ENCODE measurements at regions not wholly inside any gene's neighbourhood (a gene's known extent, or its start where the extent isn't known, plus 50 kb on each side); places are given as distances from the start of the nearest gene placed in this dataset.

GRCh38 chr17:63306855-63307254 lies 139.3 kb downstream of the CYB561 start:
- Histone ChIP-seq H3K4me2 (ENCODE audit: low read length) (no peak overlapping the region), H3K27ac (ENCODE audit: low read length) (no peak overlapping the region), H3K9me3 (ENCODE audit: low read length) (peaks cover 4% of the 10 kb centered on the region), H3K9me2 (ENCODE audit: insufficient read depth, low read length) (no peaks in the 10 kb centered on the region), H3K4me3 (ENCODE audit: low read length) (no peak overlapping the region), H3K36me3 (ENCODE audit: insufficient read depth, low read length) (no peaks in the 10 kb centered on the region), H3K27me3 (ENCODE audit: insufficient read depth, low read depth, low read length) (no peaks in the 10 kb centered on the region), H4K20me1 (ENCODE audit: insufficient read depth) (no peaks in the 10 kb centered on the region), H3K9ac (ENCODE audit: low read length) (no peak overlapping the region), H3F3A (ENCODE audit: insufficient read depth, low read length, poor library complexity, severe bottlenecking) (no peaks in the 10 kb centered on the region), H2AFZ (ENCODE audit: low read depth, low read length) (no peak overlapping the region), H3K79me2 (replicated peaks; ENCODE audit: insufficient read depth, low read length) (peaks cover 6% of the 10 kb centered on the region)
- TF ChIP-seq POLR2AphosphoS5 (IDR thresholded peaks at IDR 0.05) (no peak), TAF1 (IDR thresholded peaks at IDR 0.05; ENCODE audit: low read depth) (no peak), MXI1 (conservative IDR thresholded peaks at IDR 0.05; ENCODE audit: poor library complexity, severe bottlenecking) (no peak), EP300 (conservative IDR thresholded peaks at IDR 0.05; ENCODE audit: poor library complexity, severe bottlenecking) (no peak)

GRCh38 chr17:63308272-63308671 lies 137.8 kb downstream of the CYB561 start:
- Histone ChIP-seq H3K27ac (ENCODE audit: low read length) (no peak overlapping the region), H3K9ac (ENCODE audit: low read length) (no peak overlapping the region), H4K20me1 (ENCODE audit: insufficient read depth) (no peaks in the 10 kb centered on the region), H3K4me3 (ENCODE audit: low read length) (no peak overlapping the region), H2AFZ (ENCODE audit: low read depth, low read length) (no peak overlapping the region), H3K9me3 (ENCODE audit: low read length) (peaks cover 4% of the 10 kb centered on the region), H3K79me2 (replicated peaks; ENCODE audit: insufficient read depth, low read length) (peaks cover 6% of the 10 kb centered on the region), H3K4me2 (ENCODE audit: low read length) (no peak overlapping the region), H3K36me3 (ENCODE audit: insufficient read depth, low read length) (peaks cover 5% of the 10 kb centered on the region), H3K27me3 (ENCODE audit: insufficient read depth, low read depth, low read length) (no peaks in the 10 kb centered on the region), H3F3A (ENCODE audit: insufficient read depth, low read length, poor library complexity, severe bottlenecking) (no peaks in the 10 kb centered on the region), H3K9me2 (ENCODE audit: insufficient read depth, low read length) (no peaks in the 10 kb centered on the region)
- TF ChIP-seq EZH2 (IDR thresholded peaks at IDR 0.05; ENCODE audit: borderline replicate concordance, insufficient read depth, low read length, poor library complexity, severe bottlenecking): no peak
- no peak for TF ChIP-seq TAF1 (IDR thresholded peaks at IDR 0.05; ENCODE audit: low read depth)
- no peak for TF ChIP-seq CTCF (IDR thresholded peaks at IDR 0.05; ENCODE audit: poor library complexity, severe bottlenecking)
- no peak for TF ChIP-seq SMC3 (conservative IDR thresholded peaks at IDR 0.05; ENCODE audit: poor library complexity)
- TF ChIP-seq REST (IDR thresholded peaks at IDR 0.05; ENCODE audit: borderline replicate concordance): no peak
- TF ChIP-seq MXI1 (conservative IDR thresholded peaks at IDR 0.05; ENCODE audit: poor library complexity, severe bottlenecking): no peak
- TF ChIP-seq POLR2AphosphoS5 (IDR thresholded peaks at IDR 0.05): no peak
- TF ChIP-seq RAD21 (conservative IDR thresholded peaks at IDR 0.05): no peak
- TF ChIP-seq EP300 (conservative IDR thresholded peaks at IDR 0.05; ENCODE audit: poor library complexity, severe bottlenecking): no peak

- Histone ChIP-seq H3K27me3 (ENCODE audit: insufficient read depth, low read depth, low read length) (no peaks in the 10 kb centered on the region), H3F3A (ENCODE audit: insufficient read depth, low read length, poor library complexity, severe bottlenecking) (no peaks in the 10 kb centered on the region), H3K4me3 (ENCODE audit: low read length) (no peak overlapping the region), H3K27ac (ENCODE audit: low read length) (no peak overlapping the region), H3K9me2 (ENCODE audit: insufficient read depth, low read length) (no peaks in the 10 kb centered on the region), H3K9me3 (ENCODE audit: low read length) (peaks cover 4% of the 10 kb centered on the region), H3K36me3 (ENCODE audit: insufficient read depth, low read length) (peaks cover 5% of the 10 kb centered on the region), H2AFZ (ENCODE audit: low read depth, low read length) (no peak overlapping the region), H3K4me2 (ENCODE audit: low read length) (no peak overlapping the region), H4K20me1 (ENCODE audit: insufficient read depth) (no peaks in the 10 kb centered on the region), H3K9ac (ENCODE audit: low read length) (no peak overlapping the region), H3K79me2 (replicated peaks; ENCODE audit: insufficient read depth, low read length) (peaks cover 6% of the 10 kb centered on the region)
- TF ChIP-seq EP300 (conservative IDR thresholded peaks at IDR 0.05; ENCODE audit: poor library complexity, severe bottlenecking) (no peak), POLR2AphosphoS5 (IDR thresholded peaks at IDR 0.05) (no peak), SMC3 (conservative IDR thresholded peaks at IDR 0.05; ENCODE audit: poor library complexity) (no peak), REST (IDR thresholded peaks at IDR 0.05; ENCODE audit: borderline replicate concordance) (no peak), TAF1 (IDR thresholded peaks at IDR 0.05; ENCODE audit: low read depth) (no peak), CTCF (IDR thresholded peaks at IDR 0.05; ENCODE audit: poor library complexity, severe bottlenecking) (no peak), RAD21 (conservative IDR thresholded peaks at IDR 0.05) (no peak), MXI1 (conservative IDR thresholded peaks at IDR 0.05; ENCODE audit: poor library complexity, severe bottlenecking) (no peak), EZH2 (IDR thresholded peaks at IDR 0.05; ENCODE audit: borderline replicate concordance, insufficient read depth, low read length, poor library complexity, severe bottlenecking) (no peak)
Measured at GRCh38 chr17:63309021-63309420, 137.1 kb downstream of the CYB561 start.
